Endothelial cell of umbilical vein (primary cell): ENCODE measurements at regions not wholly inside any gene's neighbourhood (a gene's known extent, or its start where the extent isn't known, plus 50 kb on each side); places are given as distances from the start of the nearest gene placed in this dataset.

ENCODE experiments used
- BruUV-seq: library from RNA; stranded (reverse); fragments of 400-500 nt; replicated peaks from 2 replicates; lab custom pipeline; 2021; lab: Mats Ljungman, UMichigan
- CTCF ChIA-PET: fragments of 300-600, 350-600 bp; sonication (Branson Sonifier 250); formaldehyde crosslinking; loops from one replicate; lab custom pipeline; 2021; ENCODE audit warnings: antibody characterized with exemption, inconsistent platforms; lab: Charles Lee
- POLR2A ChIA-PET: fragments of 300-600, 350-600 bp; sonication (Branson Sonifier 250); formaldehyde crosslinking; loops from one replicate; lab custom pipeline; 2021; ENCODE audit warnings: antibody characterized with exemption, inconsistent platforms; lab: Charles Lee
- DNase-seq: peaks from one replicate; pipeline ENCODE4 v3.0.0-alpha.2; 2011; ENCODE audit warnings: low read depth, low spot score
- FAIRE-seq: peaks from 2 replicates; lab custom pipeline; 2011; peaks lifted over from hg19 to GRCh38; lab: Jason Lieb, UNC
- H2AFZ ChIP-seq: 2 replicates; pipeline ENCODE4 v1.6.0; 2012; ENCODE audit warnings: low read depth, low read length, control low read depth, inconsistent platforms
- H3K27ac ChIP-seq: 2 replicates; pipeline ENCODE4 v1.5.1; 2011; ENCODE audit warnings: low read depth, mild to moderate bottlenecking, control low read depth, low read length, moderate library complexity; ENCODE audit not compliant: insufficient read depth
- H3K27me3 ChIP-seq, 2 experiments: 2 replicates each; pipeline versions ENCODE4 v1.6.0 to v1.6.1; 2011; ENCODE audit warnings: low read length in 2 of 2, mixed read lengths in 1 of 2; ENCODE audit not compliant: control insufficient read depth in 2 of 2, insufficient read depth in 2 of 2
- H3K36me3 ChIP-seq, 2 experiments: 2 replicates in 1 of 2; 3 replicates in 1 of 2; pipeline ENCODE4 v1.5.1; 2011; ENCODE audit warnings: low read length in 2 of 2, mild to moderate bottlenecking in 1 of 2, moderate library complexity in 1 of 2; ENCODE audit not compliant: control insufficient read depth in 2 of 2, insufficient read depth in 2 of 2; ENCODE audit errors: extremely low read depth in 1 of 2
- H3K4me1 ChIP-seq: 3 replicates; pipeline ENCODE4 v1.5.1; 2011; ENCODE audit warnings: mild to moderate bottlenecking, low read length; ENCODE audit not compliant: control insufficient read depth, insufficient read depth; ENCODE audit errors: extremely low read depth
- H3K4me2 ChIP-seq: 2 replicates; pipeline ENCODE4 v1.6.1; 2011; ENCODE audit warnings: low read length, control low read depth, mixed read lengths; ENCODE audit not compliant: insufficient read depth
- H3K4me3 ChIP-seq, 3 experiments: fragments of 200-600 bp in 1 of 3; sonication (generic), shearing (Covaris generic) in 1 of 3; replicated peaks in 1 of 3; 2 replicates each; pipeline ENCODE4 v1.5.1; 2011 to 2016; ENCODE audit warnings: control low read depth in 3 of 3, low read length in 3 of 3, mild to moderate bottlenecking in 2 of 3, inconsistent platforms in 1 of 3, low read depth in 1 of 3, moderate library complexity in 1 of 3; ENCODE audit not compliant: insufficient read depth in 1 of 3
- H3K79me2 ChIP-seq: 2 replicates; pipeline ENCODE4 v1.6.0; 2012; ENCODE audit warnings: low read length, inconsistent platforms; ENCODE audit not compliant: control insufficient read depth, insufficient read depth
- H3K9ac ChIP-seq: replicated peaks from 2 replicates; pipeline ENCODE3; 2011; ENCODE audit warnings: low read length, control low read depth; ENCODE audit not compliant: insufficient read depth; ENCODE audit errors: extremely low read depth
- H3K9me1 ChIP-seq: replicated peaks from 3 replicates; pipeline ENCODE4 v1.6.0; 2011; ENCODE audit warnings: mild to moderate bottlenecking, low read length; ENCODE audit not compliant: control insufficient read depth, insufficient read depth; ENCODE audit errors: extremely low read depth
- H3K9me3 ChIP-seq: replicated peaks from 2 replicates; pipeline ENCODE4 v1.5.1; 2012; ENCODE audit warnings: low read length, inconsistent platforms; ENCODE audit not compliant: control insufficient read depth, insufficient read depth
- H4K20me1 ChIP-seq: replicated peaks from 2 replicates; pipeline ENCODE3; 2011; ENCODE audit warnings: mild to moderate bottlenecking, low read length; ENCODE audit not compliant: control insufficient read depth, insufficient read depth; ENCODE audit errors: extremely low read depth
- CTCF ChIP-seq, 2 donors: IDR thresholded peaks; 1 replicate in 1 of 2; 2 replicates in 1 of 2; pipeline ENCODE4 v1.5.1; 2011; ENCODE audit warnings: low read length in 2 of 2, mild to moderate bottlenecking in 2 of 2, moderate library complexity in 2 of 2, control low read depth in 1 of 2, inconsistent platforms in 1 of 2, low read depth in 1 of 2; ENCODE audit not compliant: insufficient read depth in 1 of 2; ENCODE audit errors: extremely low read depth in 1 of 2
- EZH2 ChIP-seq: IDR thresholded peaks from 2 replicates; pipeline ENCODE4 v1.6.1; 2012; ENCODE audit warnings: borderline replicate concordance, low read depth, mild to moderate bottlenecking, moderate library complexity, low read length, inconsistent platforms; ENCODE audit not compliant: severe bottlenecking
- FOS ChIP-seq: IDR thresholded peaks from 2 replicates; pipeline ENCODE4 v1.6.1; 2011; ENCODE audit warnings: mild to moderate bottlenecking, low read length, moderate library complexity, borderline replicate concordance; ENCODE audit not compliant: insufficient read depth
- GATA2 ChIP-seq: IDR thresholded peaks from 2 replicates; pipeline ENCODE4 v1.7.0; 2011; ENCODE audit warnings: low read depth, mild to moderate bottlenecking, moderate library complexity, mixed read lengths, low read length; ENCODE audit not compliant: insufficient read length, insufficient read depth
- JUN ChIP-seq: IDR thresholded peaks from 2 replicates; pipeline ENCODE4 v1.6.1; 2011; ENCODE audit warnings: borderline replicate concordance, low read depth; ENCODE audit not compliant: insufficient read length, insufficient read depth
- MAX ChIP-seq: IDR thresholded peaks from 2 replicates; pipeline ENCODE4 v1.6.1; 2011; ENCODE audit not compliant: insufficient read depth, insufficient read length
- MYC ChIP-seq: IDR thresholded peaks from one replicate; pipeline ENCODE4 v1.6.1; 2011; ENCODE audit warnings: mild to moderate bottlenecking, low read depth, low read length
- POLR2A ChIP-seq: IDR thresholded peaks from 2 replicates; pipeline ENCODE4 v1.6.1; 2012; ENCODE audit warnings: low read depth, mild to moderate bottlenecking, control low read depth, low read length
- POLR2AphosphoS5 ChIP-seq: IDR thresholded peaks from 2 replicates; pipeline ENCODE4 v1.6.1; 2012; ENCODE audit warnings: low read depth, mild to moderate bottlenecking, control low read depth, low read length, moderate library complexity; ENCODE audit not compliant: insufficient read depth
- dilution Hi-C: fragments of 300-500 bp; cut with MboI; formaldehyde crosslinking; loops from one replicate; pipeline ENCODE4 v1.15.0; 2019; ENCODE audit warnings: low sequenced_read_pairs; ENCODE audit not compliant: extremely low pct_ligation_motif_present
- intact Hi-C: fragments of 100-400 bp; cut with micrococcal nuclease; formaldehyde crosslinking; loops from one replicate; pipeline ENCODE4 v1.10.0; 2022

- POLR2A ChIA-PET: no interaction called here
- no peaks in the 10 kb centered on the region for H3K4me1 ChIP-seq
- no peaks in the 10 kb centered on the region for H3K27me3 ChIP-seq
- H3K4me3 ChIP-seq: no peak overlapping the region
- no peak overlapping the region for H3K27ac ChIP-seq
- peaks cover 9% of the 10 kb centered on the region for H3K9me3 ChIP-seq
- intact Hi-C loops: no loop called here
- H2AFZ ChIP-seq: no peak overlapping the region
- BruUV-seq: no TSS peak
- FAIRE-seq (no peak), DNase-seq (no peak)
- dilution Hi-C loops: no loop called here
- CTCF ChIA-PET: no interaction called here
- TF ChIP-seq GATA2 (no peak), POLR2A (no peak), MAX (no peak), FOS (no peak), POLR2AphosphoS5 (no peak), CTCF (IDR thresholded peaks at IDR 0.05; ENCODE audit: extremely low read depth in 1 of 2, insufficient read depth in 1 of 2, low read depth in 1 of 2, low read length in 2 of 2) (no peak), JUN (no peak), MYC (no peak), EZH2 (no peak)
- no peak overlapping the region for H3K4me2 ChIP-seq
- H3K36me3 ChIP-seq: no peaks in the 10 kb centered on the region
- no peaks in the 10 kb centered on the region for H3K9me1 ChIP-seq
- H3K79me2 ChIP-seq: no peaks in the 10 kb centered on the region
- no peak overlapping the region for H3K9ac ChIP-seq
- H4K20me1 ChIP-seq: no peaks in the 10 kb centered on the region
Observed at GRCh38 chr15:26298010-26298658, 435.0 kb upstream of the ATP10A start.
